Neural cell (in vitro differentiated cells): ENCODE measurements at regions not wholly inside any gene's neighbourhood (a gene's known extent, or its start where the extent isn't known, plus 50 kb on each side); places are given as distances from the start of the nearest gene placed in this dataset.

Experiments used
- H2AFZ ChIP-seq: fragments of 200-600, 300-800 bp; sonication (generic), shearing (Covaris generic); 2 replicates; pipeline ENCODE4 v1.6.0; 2014; ENCODE audit warnings: low read depth, mild to moderate bottlenecking, antibody characterized with exemption, low read length, moderate library complexity
- H3F3A ChIP-seq: fragments of 200-600 bp; shearing (Covaris generic); 2 replicates; pipeline ENCODE4 v1.6.1; 2016; ENCODE audit warnings: mild to moderate bottlenecking, moderate library complexity, mixed read lengths, antibody characterized with exemption, low read length; ENCODE audit not compliant: insufficient read depth, poor library complexity, severe bottlenecking
- H3K27ac ChIP-seq: fragments of 200-600, 300-800 bp; sonication (generic), shearing (Covaris generic); 2 replicates; pipeline ENCODE4 v1.5.1; 2014; ENCODE audit warnings: mild to moderate bottlenecking, low read length, moderate library complexity
- H3K27me3 ChIP-seq: fragments of 300-800, 200-600 bp; sonication (generic), shearing (Covaris generic); 2 replicates; pipeline ENCODE4 v1.6.0; 2014; ENCODE audit warnings: mild to moderate bottlenecking, low read depth, low read length, moderate library complexity; ENCODE audit not compliant: insufficient read depth
- H3K36me3 ChIP-seq: fragments of 300-800, 200-600 bp; sonication (generic), shearing (Covaris generic); 2 replicates; pipeline ENCODE4 v1.5.1; 2014; ENCODE audit warnings: mild to moderate bottlenecking, antibody characterized with exemption, low read length, moderate library complexity; ENCODE audit not compliant: insufficient read depth
- H3K4me2 ChIP-seq: fragments of 300-800, 200-600 bp; sonication (generic), shearing (Covaris generic); 2 replicates; pipeline ENCODE4 v1.6.0; 2014; ENCODE audit warnings: mild to moderate bottlenecking, low read length
- H3K4me3 ChIP-seq: fragments of 300-800, 200-600 bp; sonication (generic), shearing (Covaris generic); 2 replicates; pipeline ENCODE4 v1.5.1; 2014; ENCODE audit warnings: mild to moderate bottlenecking, low read length, moderate library complexity
- H3K79me2 ChIP-seq: fragments of 200-600 bp; shearing (Covaris generic); replicated peaks from 2 replicates; pipeline ENCODE4 v1.6.0; 2014; ENCODE audit warnings: mild to moderate bottlenecking, low read length, moderate library complexity; ENCODE audit not compliant: insufficient read depth
- H3K9ac ChIP-seq: fragments of 300-800, 200-600 bp; sonication (generic), shearing (Covaris generic); 2 replicates; pipeline ENCODE4 v1.6.1; 2016; ENCODE audit warnings: mild to moderate bottlenecking, low read length, mixed read lengths
- H3K9me2 ChIP-seq: fragments of 200-600 bp; shearing (Covaris generic); 2 replicates; pipeline ENCODE4 v1.6.1; 2016; ENCODE audit warnings: mild to moderate bottlenecking, low read length, mixed read lengths; ENCODE audit not compliant: insufficient read depth
- H3K9me3 ChIP-seq: fragments of 200-600, 300-800 bp; sonication (generic), shearing (Covaris generic); 2 replicates; pipeline ENCODE4 v1.6.1; 2016; ENCODE audit warnings: mild to moderate bottlenecking, mixed run types, low read length, moderate library complexity, mixed read lengths
- H4K20me1 ChIP-seq: fragments of 200-600 bp; shearing (Covaris generic); 2 replicates; pipeline ENCODE4 v1.6.1; 2016; ENCODE audit warnings: mild to moderate bottlenecking, mixed run types; ENCODE audit not compliant: insufficient read depth
- CTCF ChIP-seq: fragments of 450-650 bp; IDR thresholded peaks from 2 replicates; pipeline ENCODE4 v1.5.1; 2014; ENCODE audit warnings: antibody characterized with exemption, mild to moderate bottlenecking, moderate library complexity; ENCODE audit not compliant: poor library complexity, severe bottlenecking
- EP300 ChIP-seq: fragments of 450-650 bp; conservative IDR thresholded peaks from 2 replicates; pipeline ENCODE4 v1.6.1; 2014; ENCODE audit warnings: antibody characterized with exemption, mild to moderate bottlenecking, moderate library complexity; ENCODE audit not compliant: poor library complexity, severe bottlenecking
- EZH2 ChIP-seq: fragments of 200-600, 300-800 bp; shearing (Covaris generic), sonication (generic); IDR thresholded peaks from 2 replicates; pipeline ENCODE4 v1.6.1; 2014; ENCODE audit warnings: antibody characterized with exemption, low read length, borderline replicate concordance, mild to moderate bottlenecking; ENCODE audit not compliant: insufficient read depth, poor library complexity, severe bottlenecking
- MXI1 ChIP-seq: fragments of 450-650 bp; conservative IDR thresholded peaks from 2 replicates; pipeline ENCODE4 v1.6.1; 2014; ENCODE audit warnings: antibody characterized with exemption, mild to moderate bottlenecking; ENCODE audit not compliant: poor library complexity, severe bottlenecking
- POLR2AphosphoS5 ChIP-seq: IDR thresholded peaks from 2 replicates; pipeline ENCODE4 v1.6.1; 2012
- RAD21 ChIP-seq: fragments of 450-650 bp; conservative IDR thresholded peaks from 2 replicates; pipeline ENCODE4 v1.6.1; 2014; ENCODE audit warnings: antibody characterized with exemption, mild to moderate bottlenecking, moderate library complexity
- SMC3 ChIP-seq: fragments of 450-650 bp; conservative IDR thresholded peaks from 2 replicates; pipeline ENCODE4 v1.6.1; 2014; ENCODE audit warnings: antibody characterized with exemption, mild to moderate bottlenecking, moderate library complexity; ENCODE audit not compliant: poor library complexity
- TAF1 ChIP-seq: IDR thresholded peaks from 2 replicates; pipeline ENCODE4 v1.6.1; 2012; ENCODE audit warnings: low read depth
- TF ChIP-seq, protein P1 (sequence below): IDR thresholded peaks from 2 replicates; pipeline ENCODE4 v1.6.1; 2012; ENCODE audit warnings: borderline replicate concordance

GRCh38 chr11:11763796-11764422, 77.9 kb upstream of the USP47 start:
- Histone ChIP-seq H2AFZ (no peak overlapping the region), H3F3A (no peaks in the 10 kb centered on the region), H3K36me3 (no peaks in the 10 kb centered on the region), H3K79me2 (no peaks in the 10 kb centered on the region), H3K4me2 (no peak overlapping the region), H3K9me2 (no peaks in the 10 kb centered on the region), H3K27me3 (no peaks in the 10 kb centered on the region), H3K9ac (peak overlapping the region; percentile 20), H3K27ac (peak overlapping the region; percentile 69), H3K4me3 (peak overlapping the region; percentile 48), H3K9me3 (no peaks in the 10 kb centered on the region), H4K20me1 (no peaks in the 10 kb centered on the region)
- TF ChIP-seq MXI1 (no peak), EZH2 (no peak), TAF1 (no peak), RAD21 (no peak), CTCF (no peak), EP300 (no peak), POLR2AphosphoS5 (no peak), SMC3 (no peak)
- TF ChIP-seq, protein P1, sequence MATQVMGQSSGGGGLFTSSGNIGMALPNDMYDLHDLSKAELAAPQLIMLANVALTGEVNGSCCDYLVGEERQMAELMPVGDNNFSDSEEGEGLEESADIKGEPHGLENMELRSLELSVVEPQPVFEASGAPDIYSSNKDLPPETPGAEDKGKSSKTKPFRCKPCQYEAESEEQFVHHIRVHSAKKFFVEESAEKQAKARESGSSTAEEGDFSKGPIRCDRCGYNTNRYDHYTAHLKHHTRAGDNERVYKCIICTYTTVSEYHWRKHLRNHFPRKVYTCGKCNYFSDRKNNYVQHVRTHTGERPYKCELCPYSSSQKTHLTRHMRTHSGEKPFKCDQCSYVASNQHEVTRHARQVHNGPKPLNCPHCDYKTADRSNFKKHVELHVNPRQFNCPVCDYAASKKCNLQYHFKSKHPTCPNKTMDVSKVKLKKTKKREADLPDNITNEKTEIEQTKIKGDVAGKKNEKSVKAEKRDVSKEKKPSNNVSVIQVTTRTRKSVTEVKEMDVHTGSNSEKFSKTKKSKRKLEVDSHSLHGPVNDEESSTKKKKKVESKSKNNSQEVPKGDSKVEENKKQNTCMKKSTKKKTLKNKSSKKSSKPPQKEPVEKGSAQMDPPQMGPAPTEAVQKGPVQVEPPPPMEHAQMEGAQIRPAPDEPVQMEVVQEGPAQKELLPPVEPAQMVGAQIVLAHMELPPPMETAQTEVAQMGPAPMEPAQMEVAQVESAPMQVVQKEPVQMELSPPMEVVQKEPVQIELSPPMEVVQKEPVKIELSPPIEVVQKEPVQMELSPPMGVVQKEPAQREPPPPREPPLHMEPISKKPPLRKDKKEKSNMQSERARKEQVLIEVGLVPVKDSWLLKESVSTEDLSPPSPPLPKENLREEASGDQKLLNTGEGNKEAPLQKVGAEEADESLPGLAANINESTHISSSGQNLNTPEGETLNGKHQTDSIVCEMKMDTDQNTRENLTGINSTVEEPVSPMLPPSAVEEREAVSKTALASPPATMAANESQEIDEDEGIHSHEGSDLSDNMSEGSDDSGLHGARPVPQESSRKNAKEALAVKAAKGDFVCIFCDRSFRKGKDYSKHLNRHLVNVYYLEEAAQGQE = no peak

GRCh38 chr11:11760838-11761237, 80.9 kb upstream of the USP47 start:
- Histone ChIP-seq H3K9me2 (no peaks in the 10 kb centered on the region), H3K36me3 (no peaks in the 10 kb centered on the region), H3F3A (no peaks in the 10 kb centered on the region), H3K27me3 (no peaks in the 10 kb centered on the region), H3K9me3 (no peaks in the 10 kb centered on the region), H3K9ac (no peak overlapping the region), H4K20me1 (no peaks in the 10 kb centered on the region), H3K4me3 (no peak overlapping the region), H2AFZ (no peak overlapping the region), H3K27ac (no peak overlapping the region), H3K79me2 (no peaks in the 10 kb centered on the region), H3K4me2 (no peak overlapping the region)
- TF ChIP-seq TAF1 = no peak
- TF ChIP-seq EP300 = no peak
- TF ChIP-seq, protein P1 = no peak
- TF ChIP-seq EZH2 = no peak
- TF ChIP-seq SMC3 = no peak
- no peak for TF ChIP-seq POLR2AphosphoS5
- TF ChIP-seq MXI1 = no peak
- no peak for TF ChIP-seq CTCF
- no peak for TF ChIP-seq RAD21
